DOHH2 (cell line): ENCODE measurements at regions not wholly inside any gene's neighbourhood (a gene's known extent, or its start where the extent isn't known, plus 50 kb on each side); places are given as distances from the start of the nearest gene placed in this dataset.

Experiments
- CTCF ChIP-seq: fragments of 200-600 bp; sonication (generic); IDR thresholded peaks from one replicate; pipeline ENCODE4 v1.5.1; 2014; ENCODE audit warnings: antibody characterized with exemption, mild to moderate bottlenecking, low read depth, low read length; ENCODE audit not compliant: poor library complexity, severe bottlenecking
- EZH2phosphoT487 ChIP-seq: fragments of 200-600 bp; sonication (generic); IDR thresholded peaks from 2 replicates; pipeline ENCODE4 v1.6.1; 2017; ENCODE audit warnings: borderline replicate concordance, mild to moderate bottlenecking, antibody characterized with exemption, low read length, moderate library complexity, mixed read lengths

DNA sequence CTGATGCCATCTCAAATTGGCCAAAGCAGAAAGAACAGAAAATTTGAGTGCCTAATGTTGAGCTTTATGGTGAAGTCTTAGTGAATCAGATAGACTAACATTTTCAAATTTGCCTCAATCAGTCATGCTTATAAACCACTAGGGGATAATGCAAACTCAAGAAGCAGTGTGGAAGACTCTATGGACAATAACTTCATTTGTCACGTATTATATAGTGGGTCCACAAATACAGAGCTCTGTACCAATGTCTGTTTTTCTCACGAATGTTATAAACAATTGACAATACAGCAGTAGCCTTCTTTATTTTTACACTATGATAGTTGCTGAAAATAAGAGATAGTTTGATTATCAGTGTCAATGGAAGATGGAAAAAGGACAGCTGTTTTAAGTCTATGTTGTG is 190.8 kb upstream of the SLC8A1 start:
- no peak for TF ChIP-seq CTCF
- no peak for TF ChIP-seq EZH2phosphoT487
